Bronchial epithelial cell (primary cell): ENCODE measurements at regions not wholly inside any gene's neighbourhood (a gene's known extent, or its start where the extent isn't known, plus 50 kb on each side); places are given as distances from the start of the nearest gene placed in this dataset.
A peak's percentile ranks its signal among the peaks of the same experiment; 100 is the strongest.

Source experiments
- DNase-seq: peaks from one replicate; pipeline ENCODE4 v3.0.0-alpha.2; 2010; ENCODE audit warnings: low read depth
- FAIRE-seq: peaks from 2 replicates; lab custom pipeline; 2011; peaks lifted over from hg19 to GRCh38; lab: Jason Lieb, UNC
- H3K27me3 ChIP-seq: 2 replicates; pipeline ENCODE4 v1.5.1; 2011; ENCODE audit warnings: low read length; ENCODE audit not compliant: control insufficient read depth, insufficient read depth
- H3K36me3 ChIP-seq: 2 replicates; pipeline ENCODE4 v1.5.1; 2011; ENCODE audit warnings: low read length; ENCODE audit not compliant: control insufficient read depth, insufficient read depth
- H3K4me3 ChIP-seq: 2 replicates; pipeline ENCODE4 v1.5.1; 2011; ENCODE audit warnings: mild to moderate bottlenecking, low read depth, low read length, control low read depth
- CTCF ChIP-seq: IDR thresholded peaks from 2 replicates; pipeline ENCODE4 v1.5.1; 2011; ENCODE audit warnings: mild to moderate bottlenecking, moderate library complexity, low read length, control low read depth, inconsistent platforms; ENCODE audit not compliant: insufficient read depth, severe bottlenecking

- no peaks in the 10 kb centered on the region for H3K36me3 ChIP-seq
- H3K27me3 ChIP-seq = no peaks in the 10 kb centered on the region
- no peak for DNase-seq
- H3K4me3 ChIP-seq = no peak overlapping the region
- no peak for TF ChIP-seq CTCF
- FAIRE-seq = no peak
Measured at GRCh38 chr10:9297580-9297979, 1243.1 kb downstream of the GATA3 start.

GRCh38 chr10:9299966-9300365 lies 1245.5 kb downstream of the GATA3 start:
- Histone ChIP-seq H3K27me3 (no peaks in the 10 kb centered on the region), H3K4me3 (no peak overlapping the region), H3K36me3 (no peaks in the 10 kb centered on the region)
- no peak for TF ChIP-seq CTCF
- no peak for FAIRE-seq
- no peak for DNase-seq

GRCh38 chr10:9301148-9301547 lies 1246.7 kb downstream of the GATA3 start:
- H3K4me3 ChIP-seq = no peak overlapping the region
- no peak for FAIRE-seq
- TF ChIP-seq CTCF = peak; percentile 16
- no peaks in the 10 kb centered on the region for H3K36me3 ChIP-seq
- H3K27me3 ChIP-seq = no peaks in the 10 kb centered on the region
- peak; percentile 5 for DNase-seq

- no peak for TF ChIP-seq CTCF
- H3K27me3 ChIP-seq = no peaks in the 10 kb centered on the region
- FAIRE-seq (no peak), DNase-seq (no peak)
- no peaks in the 10 kb centered on the region for H3K36me3 ChIP-seq
- H3K4me3 ChIP-seq = no peak overlapping the region
Measured at GRCh38 chr10:9301554-9301953, 1247.1 kb downstream of the GATA3 start.

- Histone ChIP-seq H3K4me3 (no peak overlapping the region), H3K27me3 (no peaks in the 10 kb centered on the region), H3K36me3 (no peaks in the 10 kb centered on the region)
- TF ChIP-seq CTCF = peak; percentile 14
- DNase-seq (peak; percentile 65), FAIRE-seq (no peak)
Measured at GRCh38 chr10:9302140-9302746, 1247.8 kb downstream of the GATA3 start.
